ENCODE measurements at regions not wholly inside any gene's neighbourhood (a gene's known extent, or its start where the extent isn't known, plus 50 kb on each side); places are given as distances from the start of the nearest gene placed in this dataset.

GRCh38 chr1:232452736-232453440 is 177.0 kb downstream of the SIPA1L2 start:
- H3K4me3 ChIP-seq (ENCODE audit: low read depth, low read length) = no peak overlapping the region
- no peak for DNase-seq (ENCODE audit: low read depth)
- no peak for TF ChIP-seq CTCF (conservative IDR thresholded peaks at IDR 0.05; ENCODE audit: low read depth, low read length)

GRCh38 chr1:232452117-232452516 is 177.8 kb downstream of the SIPA1L2 start:
- H3K4me3 ChIP-seq (ENCODE audit: low read depth, low read length) = no peak overlapping the region
- no peak for DNase-seq (ENCODE audit: low read depth)
- TF ChIP-seq CTCF (conservative IDR thresholded peaks at IDR 0.05; ENCODE audit: low read depth, low read length) = no peak

DNA sequence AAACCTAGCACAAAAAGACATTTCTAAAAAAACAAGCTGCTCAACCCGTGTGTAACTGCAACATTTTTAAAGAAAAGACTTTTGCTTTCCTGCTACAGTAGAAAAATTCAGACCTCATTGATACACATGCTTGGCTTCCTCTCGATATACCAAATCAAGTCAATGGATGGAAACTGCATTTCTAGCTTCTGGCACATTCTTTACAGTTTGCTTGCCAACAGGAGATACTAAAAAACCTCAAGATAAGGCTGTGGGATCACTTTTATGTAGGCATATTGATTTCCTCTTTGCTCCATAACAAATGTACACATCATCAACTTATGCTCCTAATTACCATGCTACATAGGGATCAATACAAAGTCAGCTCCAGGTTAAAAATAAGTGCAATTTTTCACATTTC is 178.4 kb downstream of the SIPA1L2 start:
- DNase-seq (ENCODE audit: low read depth) = no peak
- no peak overlapping the region for H3K4me3 ChIP-seq (ENCODE audit: low read depth, low read length)
- no peak for TF ChIP-seq CTCF (conservative IDR thresholded peaks at IDR 0.05; ENCODE audit: low read depth, low read length)

DNA sequence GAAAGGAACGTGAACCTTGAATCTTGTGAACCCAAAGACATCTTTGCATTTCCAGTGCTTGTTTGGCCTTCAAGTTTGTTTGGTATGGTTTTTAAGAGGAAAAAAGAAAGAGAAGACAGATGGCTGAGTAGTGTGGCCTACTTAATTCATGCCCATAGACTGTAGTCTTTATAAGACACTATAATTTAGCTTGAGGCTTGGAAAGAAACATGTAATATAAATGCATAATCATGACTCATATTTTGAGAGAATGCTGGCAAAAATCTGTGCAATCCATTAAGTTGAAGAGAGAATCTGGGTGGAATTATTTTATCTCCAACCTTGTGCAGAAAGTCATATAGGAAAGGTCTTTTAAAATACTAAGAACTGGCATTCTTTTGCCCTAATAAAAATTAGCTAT is 179.3 kb downstream of the SIPA1L2 start:
- no peak for DNase-seq (ENCODE audit: low read depth)
- no peak for TF ChIP-seq CTCF (conservative IDR thresholded peaks at IDR 0.05; ENCODE audit: low read depth, low read length)

DNA sequence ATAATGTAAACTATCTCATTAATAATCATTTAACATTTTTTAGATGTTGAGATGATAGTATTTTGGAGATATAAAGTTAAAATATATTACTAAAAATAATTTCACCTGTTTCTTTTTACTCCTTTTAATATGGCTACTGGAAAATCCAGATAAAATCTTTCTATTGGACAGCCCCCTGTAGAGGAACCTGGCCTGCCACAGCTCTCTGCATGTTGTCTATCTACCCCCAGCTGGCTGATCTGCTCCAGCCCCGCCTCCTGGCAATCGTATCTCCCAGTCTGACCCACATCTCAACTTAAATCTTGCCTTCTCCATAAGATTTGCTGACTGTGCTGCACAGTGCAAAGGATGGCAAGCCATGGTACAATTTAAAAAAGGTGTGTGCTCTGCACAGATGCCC is 182.8 kb downstream of the SIPA1L2 start:
- TF ChIP-seq CTCF (conservative IDR thresholded peaks at IDR 0.05; ENCODE audit: low read depth, low read length) = no peak
- no peak for DNase-seq (ENCODE audit: low read depth)
- H3K4me3 ChIP-seq (ENCODE audit: low read depth, low read length) = no peak overlapping the region

More for the DNA sequence above, 179.3 kb downstream of the SIPA1L2 start:
- no peak overlapping the region for H3K4me3 ChIP-seq (ENCODE audit: low read depth, low read length)

DNA sequence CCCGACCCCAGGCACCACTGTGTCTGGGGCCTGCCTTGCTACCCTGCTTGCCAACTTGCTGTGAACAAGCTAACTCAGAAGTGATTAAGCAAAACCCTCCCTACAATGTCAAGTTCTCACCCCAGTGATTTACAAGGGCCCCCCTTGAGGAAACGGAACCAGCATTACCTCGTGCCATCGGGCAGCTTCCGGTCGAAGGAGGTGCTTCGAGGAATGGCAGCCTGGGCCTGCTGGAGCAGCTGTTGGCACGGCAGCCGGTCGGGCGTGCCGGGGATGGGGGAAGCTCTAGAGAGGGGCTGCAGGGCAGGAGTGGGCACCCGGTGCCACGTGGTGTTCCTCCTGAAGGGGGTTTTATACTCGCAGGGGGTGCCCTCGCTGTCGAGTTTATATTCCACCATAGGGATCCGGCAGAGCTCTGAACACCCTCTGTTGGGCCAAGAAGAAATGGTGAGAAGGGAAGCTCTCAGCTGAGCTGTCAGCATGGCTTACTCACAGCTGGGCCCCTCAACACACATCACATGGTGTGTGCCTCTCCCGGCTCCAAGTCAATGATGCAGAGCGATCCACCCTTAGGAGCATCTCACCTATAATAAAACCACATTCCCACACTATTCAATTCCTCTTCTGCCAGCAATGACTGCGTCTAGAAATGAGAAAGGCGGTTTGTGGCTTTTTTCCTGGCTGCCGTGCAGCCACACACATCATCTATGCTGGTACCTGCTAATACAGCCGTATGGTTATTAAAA is 184.4 kb downstream of the SIPA1L2 start:
- H3K4me3 ChIP-seq (ENCODE audit: low read depth, low read length) = no peak overlapping the region
- TF ChIP-seq CTCF (conservative IDR thresholded peaks at IDR 0.05; ENCODE audit: low read depth, low read length) = no peak
- DNase-seq (ENCODE audit: low read depth) = no peak

DNA sequence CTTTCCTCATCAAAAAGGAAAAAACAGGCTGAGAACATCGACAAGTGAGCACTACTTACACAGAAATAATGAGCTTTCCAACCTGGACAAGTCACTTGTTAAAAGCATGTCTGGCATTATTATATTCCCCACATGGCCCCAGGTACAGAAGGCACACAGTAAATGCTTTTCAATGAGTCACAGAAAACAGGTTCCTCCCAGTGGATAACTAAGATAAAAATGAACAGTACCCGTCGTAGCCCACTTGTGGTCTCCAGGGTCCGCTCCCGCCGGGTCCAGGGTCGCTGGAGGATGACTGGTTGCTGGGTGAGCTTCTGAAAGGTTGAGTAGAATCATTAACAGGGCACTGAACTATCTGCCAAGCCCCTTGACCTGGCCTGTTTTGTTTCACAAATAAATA is 186.6 kb downstream of the SIPA1L2 start:
- TF ChIP-seq CTCF (conservative IDR thresholded peaks at IDR 0.05; ENCODE audit: low read depth, low read length) = no peak
- no peak overlapping the region for H3K4me3 ChIP-seq (ENCODE audit: low read depth, low read length)
- no peak for DNase-seq (ENCODE audit: low read depth)

Data from choroid plexus epithelial cell (primary cell).